Activated B cell treated with CpG ODN at 0.5 μM for 24 hours (primary cell): ENCODE measurements at regions not wholly inside any gene's neighbourhood (a gene's known extent, or its start where the extent isn't known, plus 50 kb on each side); places are given as distances from the start of the nearest gene placed in this dataset.

Experiments
- ATAC-seq: fragments of 200-7000 bp; cut with Tn5 transposase; one replicate; pipeline ENCODE4 v1.10.0; 2021; ENCODE audit warnings: low read depth, mild to moderate bottlenecking, moderate library complexity
- CTCF ChIA-PET: fragments of 350-600 bp; sonication (Branson Sonifier 250); formaldehyde crosslinking; loops from one replicate; lab custom pipeline; 2021; ENCODE audit warnings: antibody characterized with exemption; lab: Charles Lee
- POLR2A ChIA-PET: fragments of 350-600 bp; sonication (Branson Sonifier 250); formaldehyde crosslinking; loops from one replicate; lab custom pipeline; 2021; ENCODE audit warnings: antibody characterized with exemption; lab: Charles Lee
- DNase-seq: peaks from one replicate; pipeline ENCODE4 v3.0.0; 2022
- H3K27ac Mint-ChIP-seq: one replicate; pipeline ENCODE4 v1.8.0; 2020; ENCODE audit warnings: mixed read lengths
- H3K27me3 Mint-ChIP-seq: one replicate; pipeline ENCODE4 v1.8.0; 2021; ENCODE audit warnings: mixed read lengths
- H3K36me3 Mint-ChIP-seq: one replicate; pipeline ENCODE4 v1.8.0; 2021; ENCODE audit warnings: low read depth, mixed read lengths
- H3K4me1 Mint-ChIP-seq: one replicate; pipeline ENCODE4 v1.8.0; 2021; ENCODE audit warnings: mixed read lengths
- H3K4me3 Mint-ChIP-seq: one replicate; pipeline ENCODE4 v1.8.0; 2020; ENCODE audit warnings: mild to moderate bottlenecking, mixed read lengths
- H3K9me3 Mint-ChIP-seq: one replicate; pipeline ENCODE4 v1.8.0; 2020; ENCODE audit warnings: mixed read lengths
- CTCF ChIP-seq: fragments of 200-600 bp; IDR thresholded peaks from one replicate; pipeline ENCODE4 v1.8.0; 2022; ENCODE audit warnings: antibody characterized with exemption, mild to moderate bottlenecking
- intact Hi-C: fragments of 100-400 bp; cut with micrococcal nuclease; formaldehyde crosslinking; loops from one replicate; pipeline ENCODE4 v1.15.1; 2024

DNA sequence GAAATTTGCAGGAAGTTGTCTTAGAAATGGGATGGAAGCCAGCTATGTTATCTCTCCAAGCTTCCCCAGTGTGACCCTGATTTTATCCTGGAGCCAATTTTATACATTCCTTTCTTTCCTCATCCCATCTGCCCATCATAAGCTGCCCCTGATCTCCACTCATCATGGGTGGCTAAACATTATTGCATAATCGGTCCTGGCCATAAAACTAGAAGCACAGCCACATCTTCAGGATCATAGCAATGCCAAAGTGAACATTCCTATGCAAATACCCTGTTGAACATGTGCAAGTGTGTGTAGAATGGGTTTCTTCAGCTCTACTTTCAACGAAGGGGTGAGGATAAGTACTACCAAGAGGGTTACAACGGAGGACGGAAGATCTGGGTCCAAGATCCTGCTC, 50.6 kb upstream of the COG2 start:
- no peak for TF ChIP-seq CTCF
- ATAC-seq, result no peak
- Mint-ChIP-seq H3K27ac (no peak overlapping the region), H3K9me3 (no peaks in the 10 kb centered on the region), H3K4me3 (no peak overlapping the region), H3K36me3 (no peaks in the 10 kb centered on the region), H3K27me3 (peaks cover 19% of the 10 kb centered on the region), H3K4me1 (no peaks in the 10 kb centered on the region)
- POLR2A ChIA-PET, result no interaction called here
- DNase-seq, result no peak
- intact Hi-C loops, result no loop called here
- CTCF ChIA-PET, result no interaction called here

- intact Hi-C loops, result no loop called here
- peaks cover 22% of the 10 kb centered on the region for H3K27me3 Mint-ChIP-seq
- no peaks in the 10 kb centered on the region for H3K4me1 Mint-ChIP-seq
- DNase-seq (no peak), ATAC-seq (no peak)
- no peak overlapping the region for H3K4me3 Mint-ChIP-seq
- no peaks in the 10 kb centered on the region for H3K9me3 Mint-ChIP-seq
- H3K36me3 Mint-ChIP-seq, result no peaks in the 10 kb centered on the region
- no peak overlapping the region for H3K27ac Mint-ChIP-seq
- ChIA-PET CTCF (no interaction called here), POLR2A (no interaction called here)
- TF ChIP-seq CTCF, result no peak
These were observed 52.3 kb upstream of the COG2 start for GRCh38 chr1:230589951-230590350.

GRCh38 chr1:230588323-230588746, 53.9 kb upstream of the COG2 start:
- ChIA-PET CTCF (no interaction called here), POLR2A (no interaction called here)
- H3K4me1 Mint-ChIP-seq, result no peaks in the 10 kb centered on the region
- ATAC-seq, result no peak
- TF ChIP-seq CTCF, result no peak
- H3K36me3 Mint-ChIP-seq, result no peaks in the 10 kb centered on the region
- H3K27me3 Mint-ChIP-seq, result peaks cover 15% of the 10 kb centered on the region
- no peak for DNase-seq
- intact Hi-C loops, result no loop called here
- H3K9me3 Mint-ChIP-seq, result no peaks in the 10 kb centered on the region
- H3K27ac Mint-ChIP-seq, result no peak overlapping the region
- no peak overlapping the region for H3K4me3 Mint-ChIP-seq

- ChIA-PET POLR2A (no interaction called here), CTCF (no interaction called here)
- DNase-seq (no peak), ATAC-seq (no peak)
- Mint-ChIP-seq H3K36me3 (no peaks in the 10 kb centered on the region), H3K27me3 (peaks cover 12% of the 10 kb centered on the region), H3K27ac (no peak overlapping the region), H3K4me1 (no peaks in the 10 kb centered on the region), H3K9me3 (no peaks in the 10 kb centered on the region), H3K4me3 (no peak overlapping the region)
- intact Hi-C loops, result no loop called here
- TF ChIP-seq CTCF, result no peak
These were observed 55.2 kb upstream of the COG2 start for GRCh38 chr1:230587061-230587460.

- no peak for DNase-seq
- Mint-ChIP-seq H3K27ac (no peak overlapping the region), H3K9me3 (no peaks in the 10 kb centered on the region), H3K4me1 (no peaks in the 10 kb centered on the region), H3K4me3 (no peak overlapping the region), H3K36me3 (no peaks in the 10 kb centered on the region), H3K27me3 (peaks cover 13% of the 10 kb centered on the region)
- intact Hi-C loops, result no loop called here
- ATAC-seq, result no peak
- CTCF ChIA-PET, result no interaction called here
- POLR2A ChIA-PET, result no interaction called here
- no peak for TF ChIP-seq CTCF
These were observed 57.6 kb upstream of the COG2 start for GRCh38 chr1:230584660-230585059.
